ENCODE measurements at regions not wholly inside any gene's neighbourhood (a gene's known extent, or its start where the extent isn't known, plus 50 kb on each side); places are given as distances from the start of the nearest gene placed in this dataset.

GRCh38 chr2:78589871-78590270 is 435.6 kb upstream of the REG3G start:
- TF ChIP-seq CTCF (IDR thresholded peaks at IDR 0.05) (no peak), POLR2AphosphoS5 (IDR thresholded peaks at IDR 0.05) (no peak), EP300 (IDR thresholded peaks at IDR 0.05) (no peak), POLR2A (IDR thresholded peaks at IDR 0.05) (no peak)

Data from sigmoid colon (tissue), 4 donors.